CD4-positive, alpha-beta T cell treated with Interleukin-15 for 4 hours (primary cell): ENCODE measurements at regions not wholly inside any gene's neighbourhood (a gene's known extent, or its start where the extent isn't known, plus 50 kb on each side); places are given as distances from the start of the nearest gene placed in this dataset.
"Not testable (repeated sequence)": the region's sequence is repeated elsewhere in the genome, so short reads cannot be mapped to it uniquely, and the experiment has no call there.

ENCODE experiments used
- DNase-seq: peaks from one replicate; pipeline ENCODE4 v3.0.0-alpha.2; 2020; ENCODE audit warnings: low spot score

DNA sequence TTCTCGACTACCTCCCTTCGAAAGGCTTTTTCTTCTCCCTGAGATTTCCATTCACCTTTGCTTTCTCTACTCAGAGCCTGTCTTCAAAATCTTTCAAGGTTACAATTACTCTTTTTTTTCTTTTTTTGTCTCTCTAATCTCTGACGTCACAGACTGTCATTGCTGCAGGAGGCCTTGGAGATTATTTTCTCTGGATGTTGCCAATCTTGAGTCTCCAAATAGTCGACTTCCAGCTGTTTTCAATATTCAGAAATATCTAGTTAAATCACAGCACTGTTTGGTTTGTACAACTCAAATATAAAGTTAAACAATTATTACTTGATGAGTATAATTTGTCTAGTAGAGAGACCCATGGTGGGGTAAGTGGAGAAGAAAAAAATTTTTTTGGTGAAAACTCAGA is 359.0 kb upstream of the BOD1L1 start:
- DNase-seq: no peak

DNA sequence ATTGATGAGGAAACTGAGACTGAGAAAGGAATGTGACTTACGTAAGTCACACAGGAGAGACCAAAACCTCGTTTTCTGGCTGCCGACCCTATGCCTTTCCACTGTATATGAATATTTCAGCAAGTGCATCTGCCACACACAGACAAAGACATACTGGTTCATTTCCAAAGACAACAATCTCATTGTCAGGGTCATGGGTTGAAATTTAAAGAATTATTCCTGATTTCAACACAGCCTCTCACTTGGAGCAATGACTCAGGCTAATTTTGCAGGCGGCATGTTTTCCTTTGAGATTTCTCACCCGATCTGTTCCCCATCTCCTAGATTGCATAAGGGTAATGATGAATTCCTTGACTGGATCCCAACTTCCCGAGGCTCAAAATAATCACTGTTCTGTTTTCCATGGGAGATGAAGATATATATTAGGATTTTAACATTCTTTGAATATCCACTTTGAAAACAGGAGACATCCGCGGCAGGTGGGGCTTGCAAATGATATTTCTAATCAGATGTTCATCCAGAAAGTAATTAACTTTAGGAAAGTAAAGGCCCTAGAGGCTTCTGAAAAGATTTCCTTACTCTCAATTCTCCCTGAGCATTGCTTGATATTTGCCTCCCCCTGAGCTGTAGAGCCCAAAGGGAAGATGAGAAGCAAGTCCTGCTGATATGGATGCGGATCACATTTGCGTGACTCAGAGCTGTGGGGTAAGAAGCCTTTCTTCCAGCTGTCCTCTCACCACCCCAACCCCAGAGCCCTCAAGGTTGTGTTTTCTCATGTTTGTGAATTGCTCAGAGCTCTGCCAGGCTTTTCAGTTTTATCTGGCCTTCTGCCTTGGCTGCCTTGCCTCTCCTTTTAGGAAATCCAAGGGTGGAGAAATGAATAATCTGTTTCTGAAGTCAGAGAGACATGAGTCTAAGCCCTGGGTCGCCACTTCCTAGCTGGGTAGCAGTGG is 361.1 kb upstream of the BOD1L1 start:
- DNase-seq: no peak

- no peak for DNase-seq
Observed at GRCh38 chr4:13989501-13989900, 362.0 kb upstream of the BOD1L1 start.

DNA sequence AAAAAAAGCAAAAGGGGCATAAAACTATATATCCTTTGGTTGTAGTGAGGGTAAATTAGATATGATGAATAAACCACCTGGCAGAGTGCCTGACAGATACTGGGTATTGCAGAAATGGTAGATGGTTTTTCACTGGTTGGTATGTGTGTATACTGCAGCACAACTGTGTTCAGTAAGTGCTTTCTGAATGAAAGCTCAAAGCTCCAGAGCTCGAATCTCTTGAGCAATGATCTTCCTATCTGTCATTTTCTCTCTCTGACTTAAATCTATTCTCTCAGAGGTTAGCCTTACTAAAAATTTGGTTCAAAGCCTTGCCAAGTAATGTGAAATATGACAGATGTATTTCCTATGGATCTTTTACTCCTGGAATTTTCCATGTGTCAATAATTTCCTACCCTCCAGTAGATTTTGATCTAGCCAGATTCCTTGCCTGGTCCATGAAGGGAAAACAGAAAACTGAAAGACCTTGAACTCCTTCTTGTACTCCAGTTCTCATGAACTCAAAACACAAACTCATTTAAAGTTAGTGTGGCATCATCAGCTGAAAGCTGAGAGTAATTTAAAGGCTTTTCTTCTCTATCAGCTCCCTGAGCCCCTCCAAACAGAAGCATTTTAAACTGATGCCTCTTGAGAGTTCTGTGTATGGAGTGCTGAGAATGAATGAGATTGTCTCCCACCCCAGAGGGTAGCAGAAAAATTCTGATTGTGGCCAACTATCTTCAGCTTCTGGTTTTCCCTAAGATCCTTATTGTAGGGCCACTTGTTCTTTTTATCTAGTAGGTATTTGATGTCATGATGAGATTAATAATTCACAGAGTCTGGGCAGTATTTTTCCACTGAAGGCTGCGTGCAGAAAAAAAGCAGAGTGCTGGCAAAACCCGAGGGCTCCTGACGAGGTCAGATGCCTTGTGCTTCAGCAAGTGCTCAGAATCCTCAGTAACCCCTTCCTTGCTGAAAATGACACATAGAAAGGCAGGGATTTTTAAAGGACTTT is 363.4 kb upstream of the BOD1L1 start:
- DNase-seq: no peak

DNA sequence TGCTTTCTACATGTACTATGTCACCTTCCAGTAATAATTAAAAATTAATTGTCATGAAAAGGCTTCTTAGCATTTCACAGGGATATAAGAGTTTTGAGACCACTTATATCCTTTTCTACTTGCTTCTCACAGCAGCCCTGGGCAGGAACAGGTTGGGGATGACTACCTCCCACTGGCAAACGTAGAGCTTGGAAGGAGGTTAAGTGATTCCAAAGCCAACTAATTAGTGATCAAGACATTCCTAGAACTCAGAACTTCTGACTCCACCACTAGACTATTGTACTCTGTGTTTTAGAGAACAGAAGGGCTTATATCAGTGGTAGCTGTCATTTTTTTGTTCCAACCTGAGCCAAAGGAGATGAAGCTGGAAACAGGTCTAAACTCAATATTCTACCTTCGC is 364.5 kb upstream of the BOD1L1 start:
- no peak for DNase-seq

GRCh38 chr4:13992975-13993520 is 365.5 kb upstream of the BOD1L1 start:
- no peak for DNase-seq

GRCh38 chr4:13994016-13994415 is 366.5 kb upstream of the BOD1L1 start:
- DNase-seq: no peak

- no peak for DNase-seq
Observed at GRCh38 chr4:13998850-13999445, 371.4 kb upstream of the BOD1L1 start.

- DNase-seq: no peak
Observed at GRCh38 chr4:14000091-14000814, 372.7 kb upstream of the BOD1L1 start.

GRCh38 chr4:14002331-14002730 is 374.8 kb upstream of the BOD1L1 start:
- DNase-seq: not testable (repeated sequence)

GRCh38 chr4:14008494-14008893 is 381.0 kb upstream of the BOD1L1 start:
- no peak for DNase-seq

DNA sequence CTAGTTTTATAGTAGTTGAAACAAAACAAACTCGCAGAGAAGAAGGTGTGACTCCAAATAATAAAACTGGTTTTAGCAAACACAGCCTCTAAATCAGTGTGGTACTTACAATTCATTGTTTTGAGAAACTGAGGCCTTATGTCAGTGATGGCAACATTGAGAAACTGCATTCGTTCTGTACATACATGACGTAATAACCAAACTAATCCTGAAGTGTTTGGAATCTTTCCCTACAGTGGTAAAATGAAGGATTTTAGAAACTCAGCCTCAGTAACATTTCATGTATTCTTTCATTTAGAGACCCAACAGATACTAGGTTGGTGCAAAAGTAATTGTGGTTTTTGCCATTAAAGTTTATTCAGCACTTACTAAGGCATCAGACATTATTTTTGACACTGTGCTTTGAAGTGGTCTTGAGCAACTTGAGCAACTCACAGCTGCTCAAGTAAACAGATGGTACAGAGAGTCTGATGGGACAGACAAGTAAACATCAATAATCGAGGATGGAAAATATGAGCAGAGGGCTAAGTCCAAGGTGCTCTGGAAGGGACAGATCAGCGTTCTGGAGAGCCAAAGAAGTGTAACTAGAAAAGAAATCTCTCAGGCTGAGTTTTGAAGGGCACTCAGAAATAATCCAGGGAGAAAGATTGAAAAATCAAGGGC is 390.8 kb upstream of the BOD1L1 start:
- no peak for DNase-seq

- DNase-seq: no peak
Observed at GRCh38 chr4:14022456-14022855, 394.9 kb upstream of the BOD1L1 start.

- DNase-seq: no peak
Observed at GRCh38 chr4:14023036-14023435, 395.5 kb upstream of the BOD1L1 start.

DNA sequence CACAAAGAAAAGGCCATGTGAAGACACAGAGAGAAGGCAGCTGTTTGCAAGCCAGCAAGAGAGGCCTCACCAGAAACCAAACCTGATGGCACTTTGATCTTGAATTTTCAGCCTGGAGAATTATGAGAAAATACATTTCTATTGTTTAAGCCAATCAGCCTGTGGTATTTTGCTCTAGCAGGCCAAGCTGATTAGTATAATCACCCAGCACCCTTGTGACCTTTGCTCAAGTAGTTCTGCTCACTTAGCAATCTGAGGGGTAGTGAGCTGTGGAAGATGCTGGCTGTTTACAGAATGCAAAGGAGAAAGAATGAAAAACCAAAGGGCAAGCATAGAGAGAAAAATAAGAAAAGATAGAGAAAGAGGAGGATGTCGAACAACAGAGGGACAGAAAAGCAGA is 396.4 kb upstream of the BOD1L1 start:
- DNase-seq: no peak

DNA sequence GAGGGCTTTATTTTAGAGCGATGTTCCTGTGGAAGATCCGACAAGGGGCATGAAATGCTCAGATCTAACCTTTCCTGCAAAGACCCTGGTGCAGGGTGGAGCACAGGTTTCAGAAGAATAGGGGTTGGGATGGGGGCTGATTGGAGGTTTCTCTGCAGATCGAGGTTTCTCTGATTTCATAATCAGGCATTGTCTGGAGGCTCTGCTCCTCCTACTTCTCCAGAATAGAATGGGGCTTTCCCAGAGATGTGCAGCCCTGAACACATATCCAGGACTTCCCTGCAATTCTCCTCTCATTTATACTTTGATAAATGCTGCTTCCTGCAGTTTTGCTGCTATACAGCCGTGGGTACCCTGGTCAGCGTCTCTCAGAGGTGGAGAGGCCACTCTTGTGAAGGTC is 397.6 kb upstream of the BOD1L1 start:
- no peak for DNase-seq

DNA sequence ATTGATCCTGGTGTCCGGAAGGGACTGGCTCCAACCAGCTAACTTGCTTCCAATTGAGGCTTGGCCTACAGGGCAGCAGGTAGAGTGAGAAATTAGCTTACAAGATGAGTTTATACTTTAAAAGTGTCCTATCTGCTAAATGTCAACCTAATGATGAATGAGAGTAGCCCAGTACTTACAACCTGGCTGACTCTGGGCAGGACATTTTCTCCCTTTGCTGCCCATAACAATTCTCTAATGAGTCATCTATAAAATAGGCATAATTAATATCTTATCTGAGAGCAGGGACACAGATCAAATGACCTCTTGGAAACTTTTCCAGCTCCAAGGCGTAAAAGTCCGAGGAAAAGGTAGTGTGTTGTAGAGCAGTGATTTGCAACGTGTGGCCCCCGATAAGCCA is 398.4 kb upstream of the BOD1L1 start:
- no peak for DNase-seq

GRCh38 chr4:14028862-14029261 is 401.3 kb upstream of the BOD1L1 start:
- DNase-seq: no peak

DNA sequence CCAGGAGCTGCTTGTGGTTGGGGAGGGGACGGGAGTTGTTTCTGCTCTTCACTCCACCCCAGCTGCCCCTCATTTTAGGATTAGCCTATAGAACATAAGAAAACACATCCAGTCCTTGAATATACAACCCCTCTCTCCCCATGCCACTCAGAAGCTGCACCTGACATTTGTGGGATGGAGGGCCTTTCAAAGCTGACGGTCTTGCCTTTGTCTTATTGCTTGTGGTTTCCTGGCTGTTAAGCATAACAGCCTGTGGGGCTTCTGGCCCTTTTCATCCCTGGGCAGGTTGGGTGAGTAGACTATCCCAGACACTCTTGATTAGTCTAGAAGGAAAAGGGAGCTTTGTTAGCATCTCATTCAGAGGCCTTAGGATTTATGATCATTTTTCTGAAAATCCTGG is 407.6 kb upstream of the BOD1L1 start:
- no peak for DNase-seq

DNA sequence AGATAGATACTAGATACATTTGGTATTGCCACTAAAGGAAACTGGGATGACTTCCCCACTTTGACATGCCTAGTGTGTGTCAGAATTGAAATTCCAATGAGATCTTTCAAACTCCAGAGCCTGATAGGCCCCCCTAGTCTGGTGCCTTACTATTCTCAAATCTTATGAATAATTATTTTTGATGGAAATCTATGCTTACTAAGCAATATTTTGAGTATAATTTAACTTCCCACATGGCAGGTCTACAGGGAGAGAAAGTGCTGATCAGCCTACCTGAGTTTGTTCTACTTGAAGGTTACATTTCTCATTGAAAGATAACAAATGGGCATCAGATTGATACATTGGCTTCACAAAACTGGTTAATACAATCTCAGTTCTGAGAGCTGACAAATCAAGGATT is 415.7 kb upstream of the BOD1L1 start:
- no peak for DNase-seq

DNA sequence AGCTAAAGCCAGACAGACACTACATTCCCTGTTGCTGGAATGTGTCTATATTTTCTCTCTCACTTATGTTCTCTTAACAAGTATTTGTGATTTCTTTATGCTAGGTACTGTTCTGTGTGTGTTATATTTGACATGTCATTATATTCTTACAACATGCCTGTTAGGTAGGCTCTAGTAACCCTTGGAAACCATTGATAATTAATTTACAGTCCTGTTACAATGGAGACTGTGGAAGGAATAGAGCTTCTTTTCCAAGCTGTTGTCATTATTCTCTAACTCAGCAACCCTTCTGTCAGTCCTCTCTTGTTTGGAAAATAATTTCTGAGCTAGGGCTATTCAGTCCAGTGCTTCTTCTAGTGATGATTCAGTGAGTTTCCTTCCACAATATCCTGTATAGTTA is 419.1 kb upstream of the BOD1L1 start:
- no peak for DNase-seq
